VCaP (cell line): ENCODE measurements at regions not wholly inside any gene's neighbourhood (a gene's known extent, or its start where the extent isn't known, plus 50 kb on each side); places are given as distances from the start of the nearest gene placed in this dataset.

Experiments
- H3K27ac ChIP-seq: fragments of 450-650 bp; 2 replicates; pipeline ENCODE4 v1.5.1; 2017
- CTCF ChIP-seq: fragments of 450-650 bp; conservative IDR thresholded peaks from 2 replicates; pipeline ENCODE4 v1.5.1; 2017; ENCODE audit warnings: mild to moderate bottlenecking, moderate library complexity

GRCh38 chr19:29013325-29013724, 199.6 kb downstream of the UQCRFS1 start:
- no peak overlapping the region for H3K27ac ChIP-seq
- TF ChIP-seq CTCF = no peak

GRCh38 chr19:29012457-29012856, 200.5 kb downstream of the UQCRFS1 start:
- no peak overlapping the region for H3K27ac ChIP-seq
- TF ChIP-seq CTCF = no peak

GRCh38 chr19:29010276-29010675, 202.7 kb downstream of the UQCRFS1 start:
- TF ChIP-seq CTCF = no peak
- no peak overlapping the region for H3K27ac ChIP-seq

GRCh38 chr19:29006057-29006735, 206.8 kb downstream of the UQCRFS1 start:
- H3K27ac ChIP-seq = no peak overlapping the region
- no peak for TF ChIP-seq CTCF

GRCh38 chr19:29004796-29005195, 208.2 kb downstream of the UQCRFS1 start:
- no peak overlapping the region for H3K27ac ChIP-seq
- TF ChIP-seq CTCF = no peak

GRCh38 chr19:29003641-29004409, 209.1 kb downstream of the UQCRFS1 start:
- no peak for TF ChIP-seq CTCF
- H3K27ac ChIP-seq = no peak overlapping the region

- no peak for TF ChIP-seq CTCF
- H3K27ac ChIP-seq = no peak overlapping the region
Measured at GRCh38 chr19:29002336-29002735, 210.6 kb downstream of the UQCRFS1 start.
